ENCODE measurements at regions not wholly inside any gene's neighbourhood (a gene's known extent, or its start where the extent isn't known, plus 50 kb on each side); places are given as distances from the start of the nearest gene placed in this dataset.

DNA sequence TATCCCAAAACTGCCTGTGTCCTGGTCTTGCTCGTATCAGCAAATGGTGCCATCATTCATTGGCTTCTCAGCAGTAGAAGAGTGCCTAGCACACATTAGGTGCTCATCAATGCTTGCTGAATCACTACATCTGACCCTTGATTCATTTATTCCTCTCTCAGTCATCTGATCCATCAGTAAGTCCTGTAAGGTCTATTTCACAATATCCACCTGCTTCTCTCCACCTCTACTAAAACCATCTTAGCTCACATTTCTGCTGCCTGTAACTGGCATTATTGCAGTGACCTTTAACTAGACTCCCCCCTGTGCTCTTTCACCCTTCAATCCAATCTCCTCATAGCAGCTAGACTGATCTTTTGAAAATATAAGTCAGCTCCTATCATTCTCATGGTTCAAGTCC lies 387.6 kb upstream of the SPRED2 start:
- TF ChIP-seq, protein P1, sequence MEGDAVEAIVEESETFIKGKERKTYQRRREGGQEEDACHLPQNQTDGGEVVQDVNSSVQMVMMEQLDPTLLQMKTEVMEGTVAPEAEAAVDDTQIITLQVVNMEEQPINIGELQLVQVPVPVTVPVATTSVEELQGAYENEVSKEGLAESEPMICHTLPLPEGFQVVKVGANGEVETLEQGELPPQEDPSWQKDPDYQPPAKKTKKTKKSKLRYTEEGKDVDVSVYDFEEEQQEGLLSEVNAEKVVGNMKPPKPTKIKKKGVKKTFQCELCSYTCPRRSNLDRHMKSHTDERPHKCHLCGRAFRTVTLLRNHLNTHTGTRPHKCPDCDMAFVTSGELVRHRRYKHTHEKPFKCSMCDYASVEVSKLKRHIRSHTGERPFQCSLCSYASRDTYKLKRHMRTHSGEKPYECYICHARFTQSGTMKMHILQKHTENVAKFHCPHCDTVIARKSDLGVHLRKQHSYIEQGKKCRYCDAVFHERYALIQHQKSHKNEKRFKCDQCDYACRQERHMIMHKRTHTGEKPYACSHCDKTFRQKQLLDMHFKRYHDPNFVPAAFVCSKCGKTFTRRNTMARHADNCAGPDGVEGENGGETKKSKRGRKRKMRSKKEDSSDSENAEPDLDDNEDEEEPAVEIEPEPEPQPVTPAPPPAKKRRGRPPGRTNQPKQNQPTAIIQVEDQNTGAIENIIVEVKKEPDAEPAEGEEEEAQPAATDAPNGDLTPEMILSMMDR (IDR thresholded peaks at IDR 0.05; ENCODE audit: low read length), result no peak
- no peak for TF ChIP-seq EZH2 (optimal IDR thresholded peaks at IDR 0.05; ENCODE audit: low read depth, low read length)
